ENCODE measurements at regions not wholly inside any gene's neighbourhood (a gene's known extent, or its start where the extent isn't known, plus 50 kb on each side); places are given as distances from the start of the nearest gene placed in this dataset.

GRCh38 chr12:11970155-11970520 lies 100.6 kb upstream of the BCL2L14 start:
- TF ChIP-seq CTCF (conservative IDR thresholded peaks at IDR 0.05; ENCODE audit: low read depth, low read length): no peak
- no peak for TF ChIP-seq POLR2A (IDR thresholded peaks at IDR 0.05; ENCODE audit: low read depth, low read length)
- no peak for TF ChIP-seq MAFK (IDR thresholded peaks at IDR 0.05; ENCODE audit: low read depth, low read length)
- no peak for TF ChIP-seq CHD1 (IDR thresholded peaks at IDR 0.05; ENCODE audit: low read depth, low read length)
- no peak for TF ChIP-seq RCOR1 (IDR thresholded peaks at IDR 0.05; ENCODE audit: insufficient replicate concordance, low read length)
- TF ChIP-seq RAD21 (IDR thresholded peaks at IDR 0.05; ENCODE audit: low read length): no peak
- TF ChIP-seq NFE2L2 (IDR thresholded peaks at IDR 0.05; ENCODE audit: low read depth, low read length): no peak
- TF ChIP-seq RFX5 (IDR thresholded peaks at IDR 0.05; ENCODE audit: low read depth, low read length): no peak
- TF ChIP-seq USF2 (IDR thresholded peaks at IDR 0.05; ENCODE audit: low read depth, low read length): no peak
- TF ChIP-seq CEBPB (IDR thresholded peaks at IDR 0.05; ENCODE audit: low read depth, low read length): no peak

Data from IMR-90 (cell line).